Heart right ventricle (tissue), 16 donors: ENCODE measurements at regions not wholly inside any gene's neighbourhood (a gene's known extent, or its start where the extent isn't known, plus 50 kb on each side); places are given as distances from the start of the nearest gene placed in this dataset.

Source experiments
- ATAC-seq, 8 donors: fragments of 200-7000 bp; cut with Tn5 transposase; one replicate each; pipeline ENCODE4 v1.9.1; 2020; ENCODE audit warnings: mild to moderate bottlenecking in 8 of 8, moderate library complexity in 8 of 8, moderate number of reproducible peaks in 1 of 8
- DNase-seq, 2 donors: peaks; one replicate each; pipeline ENCODE4 v3.0.0-alpha.2; 2020
- H3K27ac ChIP-seq, 10 donors: fragments of 200-600 bp; sonication (generic) in 2 of 10; one replicate each; pipeline versions ENCODE4 v1.5.0 to v1.8.0; 2020 to 2022; ENCODE audit warnings: mild to moderate bottlenecking in 3 of 10
- H3K27me3 ChIP-seq, 7 donors: fragments of 200-600 bp; one replicate each; pipeline ENCODE4 v1.8.0; 2021 to 2022; ENCODE audit warnings: mild to moderate bottlenecking in 2 of 7
- H3K36me3 ChIP-seq, 9 donors: fragments of 200-600 bp; sonication (generic) in 1 of 9; one replicate each; pipeline versions ENCODE4 v1.5.0 to v1.8.0; 2020 to 2022; ENCODE audit warnings: mild to moderate bottlenecking in 2 of 9
- H3K4me1 ChIP-seq, 9 donors: fragments of 200-600 bp; sonication (generic) in 1 of 9; one replicate each; pipeline versions ENCODE4 v1.5.0 to v1.8.0; 2020 to 2022; ENCODE audit warnings: mild to moderate bottlenecking in 4 of 9
- H3K4me3 ChIP-seq, 10 donors: fragments of 200-600 bp; sonication (generic) in 2 of 10; one replicate each; pipeline versions ENCODE4 v1.5.0 to v1.8.0; 2020 to 2022; ENCODE audit warnings: mild to moderate bottlenecking in 7 of 10, moderate library complexity in 2 of 10
- H3K9me3 ChIP-seq, 11 donors: fragments of 200-600 bp in 10 of 11; sonication (generic) in 2 of 11; one replicate each; pipeline versions ENCODE4 v1.5.0 to v1.8.0; 2013 to 2022; ENCODE audit warnings: mild to moderate bottlenecking in 2 of 11, control low read depth in 1 of 11, moderate library complexity in 1 of 11
- WGBS, 2 donors: extraction: QIAGEN DNeasy Blood & Tissue Kit; methylation state at CpG; one replicate each; pipeline ENCODE4 v1.1.7; 2013; ENCODE audit warnings: inconsistent platforms in 1 of 2; 5-methylcytosine and 5-hydroxymethylcytosine counted together
- intact Hi-C, 10 donors: fragments of 100-400 bp; cut with DNase I; formaldehyde crosslinking; loops; one replicate each; pipeline versions ENCODE4 v1.11.1 to v1.14.2; 2022
- TF ChIP-seq, protein P1 (sequence below), 9 donors: fragments of 200-600 bp; sonication (generic) in 2 of 9; IDR thresholded peaks; one replicate each; pipeline versions ENCODE4 v1.5.0 to v1.8.0; 2021 to 2022; ENCODE audit warnings: antibody characterized with exemption in 9 of 9, mild to moderate bottlenecking in 5 of 9, moderate library complexity in 1 of 9
- donor health status: Arrhythmogenic right ventricular cardiomyopathy.
- donor health status: ischemic (EF 13 %, LVEDD 7.1; RV severe dilation, severe dysfunction).
- donor health status: healthy with polysubstance abuse.
- donor health status: DM: no; HTN: yes; CAD: no.
- donor health status: DM: no; HTN: no; CAD: no.
- donor health status: ischemic (EF 25% LVEDD 6.9; RV normal size, moderate dysfunction).
- donor health status: ischemic (EF 25% LVEDD 5.7; RV mildly dilated, moderate dysfunction).
- donor health status: healthy.
- donor health status: DM: yes; HTN: yes; CAD: no.
- donor health status: Ischemic cardiomyopathy.
- donor health status: ischemic (EF 35%, LVEDD 5.7; RV mildly dilated, moderate dysfunction).
- donor health status: nonischemic (EF 11% LVEDD 7.7; RV severe dilation, severe dysfunction).
- donor health status: DM: yes; HTN: yes; CAD: no.
- donor health status: PGD.
- donor health status: ischemic (EF 29% LVEDD 5.4; RV normal size, mild dysfunction).
- donor health status: nonischemic (EF 23%, LVEDD 6.1; RV moderate dilation, normal function).

DNA sequence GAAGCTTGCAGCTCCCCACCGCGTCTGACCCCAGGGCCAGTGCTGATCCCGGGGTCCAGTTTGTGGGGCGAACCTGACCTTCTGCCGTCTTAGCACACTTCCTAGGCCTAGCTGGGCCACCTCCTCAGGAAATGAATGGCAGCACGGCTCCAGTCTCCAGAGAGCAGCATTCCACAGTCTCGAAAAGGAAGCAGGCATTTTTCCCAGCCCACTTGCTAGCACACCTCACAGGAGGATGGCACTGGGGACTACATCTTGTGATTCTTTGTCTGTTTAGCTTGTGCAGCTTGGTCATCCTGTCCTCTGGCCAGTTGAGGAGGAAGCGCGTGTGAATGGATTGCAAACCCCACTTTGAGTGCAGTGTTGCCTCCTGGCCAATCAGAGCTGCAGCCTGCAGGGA is 308.0 kb upstream of the IRX2 start:
- DNase-seq (no peak), ATAC-seq (no peak)
- TF ChIP-seq, protein P1, sequence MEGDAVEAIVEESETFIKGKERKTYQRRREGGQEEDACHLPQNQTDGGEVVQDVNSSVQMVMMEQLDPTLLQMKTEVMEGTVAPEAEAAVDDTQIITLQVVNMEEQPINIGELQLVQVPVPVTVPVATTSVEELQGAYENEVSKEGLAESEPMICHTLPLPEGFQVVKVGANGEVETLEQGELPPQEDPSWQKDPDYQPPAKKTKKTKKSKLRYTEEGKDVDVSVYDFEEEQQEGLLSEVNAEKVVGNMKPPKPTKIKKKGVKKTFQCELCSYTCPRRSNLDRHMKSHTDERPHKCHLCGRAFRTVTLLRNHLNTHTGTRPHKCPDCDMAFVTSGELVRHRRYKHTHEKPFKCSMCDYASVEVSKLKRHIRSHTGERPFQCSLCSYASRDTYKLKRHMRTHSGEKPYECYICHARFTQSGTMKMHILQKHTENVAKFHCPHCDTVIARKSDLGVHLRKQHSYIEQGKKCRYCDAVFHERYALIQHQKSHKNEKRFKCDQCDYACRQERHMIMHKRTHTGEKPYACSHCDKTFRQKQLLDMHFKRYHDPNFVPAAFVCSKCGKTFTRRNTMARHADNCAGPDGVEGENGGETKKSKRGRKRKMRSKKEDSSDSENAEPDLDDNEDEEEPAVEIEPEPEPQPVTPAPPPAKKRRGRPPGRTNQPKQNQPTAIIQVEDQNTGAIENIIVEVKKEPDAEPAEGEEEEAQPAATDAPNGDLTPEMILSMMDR (IDR thresholded peaks at IDR 0.05) = no peak
- Histone ChIP-seq H3K27me3 (peaks cover 0 to 11% (median 4%) of the 10 kb centered on the region in 7 donors), H3K36me3 (no peaks in the 10 kb centered on the region), H3K4me3 (no peak overlapping the region), H3K27ac (no peak overlapping the region), H3K9me3 (peaks cover 0 to 58% (median 4%) of the 10 kb centered on the region in 11 donors), H3K4me1 (no peaks in the 10 kb centered on the region)
- 57 to 58% methylated on average over 9 of the region's 9 CpGs for WGBS, 2 donors
- intact Hi-C loops = no loop called here

DNA sequence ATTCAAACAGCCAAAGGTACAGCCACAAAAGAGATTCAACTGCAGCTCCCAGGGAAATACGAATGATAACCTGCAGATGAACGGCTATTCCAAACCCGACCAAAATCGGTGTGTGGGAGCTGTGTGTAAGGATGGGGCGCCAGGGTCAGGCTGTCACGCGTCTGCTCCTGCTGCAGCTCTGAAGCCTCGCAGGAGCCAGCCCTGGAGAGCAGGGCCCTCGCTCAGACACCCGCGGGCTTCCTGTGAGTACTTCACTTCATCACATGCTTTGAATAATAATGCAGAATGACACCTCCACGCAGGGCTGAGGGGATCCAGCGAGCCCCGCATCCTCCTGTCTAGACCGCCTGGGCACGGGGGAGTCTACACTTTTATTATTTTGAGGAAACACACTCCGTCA is 307.5 kb upstream of the IRX2 start:
- Histone ChIP-seq H3K36me3 (no peaks in the 10 kb centered on the region), H3K4me3 (no peak overlapping the region), H3K4me1 (no peaks in the 10 kb centered on the region), H3K9me3 (peaks cover 0 to 55% (median 4%) of the 10 kb centered on the region in 11 donors), H3K27me3 (peaks cover 0 to 11% (median 4%) of the 10 kb centered on the region in 7 donors), H3K27ac (no peak overlapping the region)
- WGBS, 2 donors = 42% methylated on average over 17 of the region's 17 CpGs
- no peak for DNase-seq
- intact Hi-C loops = no loop called here
- ATAC-seq = no peak
- TF ChIP-seq, protein P1 (IDR thresholded peaks at IDR 0.05) = no peak

DNA sequence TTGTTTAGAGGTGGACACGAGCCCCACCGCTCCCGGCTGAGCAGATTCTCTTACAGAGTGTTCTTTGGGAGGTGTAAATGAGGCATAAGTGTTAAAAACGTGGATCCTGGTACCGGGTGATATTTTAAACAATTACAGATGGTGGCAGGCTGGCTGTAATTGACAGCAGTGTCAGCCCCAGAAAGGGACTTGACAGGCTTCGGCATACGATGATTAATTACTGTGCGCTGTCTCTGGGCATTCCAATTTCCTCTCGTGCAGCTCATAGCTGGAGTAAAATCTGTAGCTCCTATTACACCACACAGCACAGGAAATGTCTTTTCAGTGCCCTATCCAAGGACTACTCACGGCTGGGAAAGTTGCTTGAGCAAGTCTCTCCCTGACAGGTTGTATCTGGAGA is 305.4 kb upstream of the IRX2 start:
- no peaks in the 10 kb centered on the region for H3K4me1 ChIP-seq
- DNase-seq = no peak
- no peak for ATAC-seq
- no peaks in the 10 kb centered on the region for H3K36me3 ChIP-seq
- 44 to 50% methylated on average over 10 of the region's 10 CpGs for WGBS, 2 donors
- intact Hi-C loops = no loop called here
- no peak overlapping the region for H3K27ac ChIP-seq
- peaks cover 0 to 11% (median 4%) of the 10 kb centered on the region in 7 donors for H3K27me3 ChIP-seq
- peaks cover 0 to 41% (median 0%) of the 10 kb centered on the region in 11 donors for H3K9me3 ChIP-seq
- no peak overlapping the region for H3K4me3 ChIP-seq
- TF ChIP-seq, protein P1 (IDR thresholded peaks at IDR 0.05) = no peak

DNA sequence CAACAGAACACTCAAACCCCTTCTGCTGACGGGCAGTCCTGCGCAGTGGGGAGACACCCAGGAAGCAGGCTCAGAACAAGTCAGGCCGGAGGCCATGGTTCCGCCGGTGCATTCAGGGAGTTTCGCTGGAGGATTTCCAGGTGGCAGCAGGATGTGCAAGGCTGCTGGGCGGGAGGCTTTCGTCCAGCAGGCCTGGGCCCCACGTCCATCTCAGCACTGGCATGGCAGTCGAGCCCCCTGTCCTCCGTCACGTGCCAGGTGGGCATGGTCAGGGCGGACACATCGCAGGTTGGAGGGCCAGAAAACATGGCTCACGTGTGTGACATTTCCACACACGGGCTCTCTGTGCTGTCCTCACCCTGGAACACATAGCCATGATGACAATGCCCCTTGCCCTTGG is 299.9 kb upstream of the IRX2 start:
- Histone ChIP-seq H3K27me3 (peaks cover 0 to 7% (median 0%) of the 10 kb centered on the region in 7 donors), H3K4me1 (no peaks in the 10 kb centered on the region), H3K36me3 (no peaks in the 10 kb centered on the region), H3K9me3 (peaks cover 0 to 9% (median 0%) of the 10 kb centered on the region in 11 donors), H3K4me3 (no peak overlapping the region), H3K27ac (no peak overlapping the region)
- no peak for ATAC-seq
- TF ChIP-seq, protein P1 (IDR thresholded peaks at IDR 0.05) = no peak
- intact Hi-C loops = no loop called here
- DNase-seq = no peak
- WGBS, 2 donors = 87 to 90% methylated on average over 16 of the region's 16 CpGs
